NCI-H2196 (cell line): ENCODE measurements at regions not wholly inside any gene's neighbourhood (a gene's known extent, or its start where the extent isn't known, plus 50 kb on each side); places are given as distances from the start of the nearest gene placed in this dataset.
"Not testable (repeated sequence)": the region's sequence is repeated elsewhere in the genome, so short reads cannot be mapped to it uniquely, and the experiment has no call there.

Experiments used
- DNase-seq: peaks from one replicate; lab custom pipeline; 2025; ENCODE audit not compliant: unreplicated experiment; lab: John Stamatoyannopoulos, UW

GRCh38 chr1:90309806-90310205, 314.9 kb downstream of the ZNF326 start:
- no peak for DNase-seq

- no peak for DNase-seq
These were observed 313.5 kb downstream of the ZNF326 start for GRCh38 chr1:90308421-90308820.

- no peak for DNase-seq
These were observed 310.7 kb downstream of the ZNF326 start for GRCh38 chr1:90305577-90305976.

- DNase-seq, result no peak
These were observed 301.4 kb downstream of the ZNF326 start for GRCh38 chr1:90296327-90296726.

GRCh38 chr1:90295534-90295933, 300.6 kb downstream of the ZNF326 start:
- no peak for DNase-seq

GRCh38 chr1:90291431-90292216, 296.7 kb downstream of the ZNF326 start:
- DNase-seq, result no peak

- DNase-seq, result no peak
These were observed 287.9 kb downstream of the ZNF326 start for GRCh38 chr1:90282811-90283210.

- not testable (repeated sequence) for DNase-seq
These were observed 287.0 kb downstream of the ZNF326 start for GRCh38 chr1:90281886-90282285.

GRCh38 chr1:90277270-90277669, 282.4 kb downstream of the ZNF326 start:
- no peak for DNase-seq

- DNase-seq, result no peak
These were observed 279.5 kb downstream of the ZNF326 start for GRCh38 chr1:90274376-90274775.

GRCh38 chr1:90273241-90273774, 278.4 kb downstream of the ZNF326 start:
- DNase-seq, result no peak

- DNase-seq, result no peak
These were observed 267.9 kb downstream of the ZNF326 start for GRCh38 chr1:90262791-90263190.

GRCh38 chr1:90262286-90262685, 267.4 kb downstream of the ZNF326 start:
- no peak for DNase-seq

- no peak for DNase-seq
These were observed 251.2 kb downstream of the ZNF326 start for GRCh38 chr1:90246069-90246468.

- DNase-seq, result no peak
These were observed 241.6 kb downstream of the ZNF326 start for GRCh38 chr1:90236493-90236892.

- DNase-seq, result no peak
These were observed 228.5 kb downstream of the ZNF326 start for GRCh38 chr1:90223401-90223800.

GRCh38 chr1:90220941-90221693, 226.2 kb downstream of the ZNF326 start:
- DNase-seq, result no peak

- DNase-seq, result no peak
These were observed 225.6 kb downstream of the ZNF326 start for GRCh38 chr1:90220496-90220895.

GRCh38 chr1:90219166-90219871, 224.4 kb downstream of the ZNF326 start:
- not testable (repeated sequence) for DNase-seq

- DNase-seq, result no peak
These were observed 216.0 kb downstream of the ZNF326 start for GRCh38 chr1:90210633-90211491.

- DNase-seq, result no peak
These were observed 214.0 kb downstream of the ZNF326 start for GRCh38 chr1:90208949-90209348.
